Kidney capillary endothelial cell (primary cell): ENCODE measurements at regions not wholly inside any gene's neighbourhood (a gene's known extent, or its start where the extent isn't known, plus 50 kb on each side); places are given as distances from the start of the nearest gene placed in this dataset.

Source experiments
- DNase-seq: peaks from one replicate; pipeline ENCODE4 v3.0.0-alpha.2; 2018; ENCODE audit warnings: low spot score

- DNase-seq = no peak
These were observed 70.4 kb upstream of the BACH1 start for GRCh38 chr21:29228306-29228705.

- no peak for DNase-seq
These were observed 68.0 kb upstream of the BACH1 start for GRCh38 chr21:29230551-29231261.

GRCh38 chr21:29231756-29232529, 66.8 kb upstream of the BACH1 start:
- no peak for DNase-seq

- DNase-seq = peak; percentile 52
These were observed 66.0 kb upstream of the BACH1 start for GRCh38 chr21:29232530-29233255.

GRCh38 chr21:29233256-29233546, 65.5 kb upstream of the BACH1 start:
- no peak for DNase-seq

GRCh38 chr21:29233611-29234540, 64.8 kb upstream of the BACH1 start:
- DNase-seq = no peak

- DNase-seq = no peak
These were observed 63.0 kb upstream of the BACH1 start for GRCh38 chr21:29235714-29236197.

- no peak for DNase-seq
These were observed 62.5 kb upstream of the BACH1 start for GRCh38 chr21:29236201-29236600.

GRCh38 chr21:29237110-29238052, 61.3 kb upstream of the BACH1 start:
- no peak for DNase-seq

- DNase-seq = no peak
These were observed 60.4 kb upstream of the BACH1 start for GRCh38 chr21:29238053-29238966.

GRCh38 chr21:29238967-29239290, 59.8 kb upstream of the BACH1 start:
- no peak for DNase-seq

GRCh38 chr21:29240136-29240535, 58.6 kb upstream of the BACH1 start:
- no peak for DNase-seq

- no peak for DNase-seq
These were observed 56.5 kb upstream of the BACH1 start for GRCh38 chr21:29242201-29242600.

GRCh38 chr21:29243188-29243587, 55.5 kb upstream of the BACH1 start:
- no peak for DNase-seq

GRCh38 chr21:29245104-29245643, 53.5 kb upstream of the BACH1 start:
- DNase-seq = no peak

GRCh38 chr21:29245863-29246262, 52.9 kb upstream of the BACH1 start:
- DNase-seq = no peak

GRCh38 chr21:29246614-29247013, 52.1 kb upstream of the BACH1 start:
- DNase-seq = no peak

GRCh38 chr21:29248124-29248523, 50.6 kb upstream of the BACH1 start:
- no peak for DNase-seq
